ENCODE measurements at regions not wholly inside any gene's neighbourhood (a gene's known extent, or its start where the extent isn't known, plus 50 kb on each side); places are given as distances from the start of the nearest gene placed in this dataset.

DNA sequence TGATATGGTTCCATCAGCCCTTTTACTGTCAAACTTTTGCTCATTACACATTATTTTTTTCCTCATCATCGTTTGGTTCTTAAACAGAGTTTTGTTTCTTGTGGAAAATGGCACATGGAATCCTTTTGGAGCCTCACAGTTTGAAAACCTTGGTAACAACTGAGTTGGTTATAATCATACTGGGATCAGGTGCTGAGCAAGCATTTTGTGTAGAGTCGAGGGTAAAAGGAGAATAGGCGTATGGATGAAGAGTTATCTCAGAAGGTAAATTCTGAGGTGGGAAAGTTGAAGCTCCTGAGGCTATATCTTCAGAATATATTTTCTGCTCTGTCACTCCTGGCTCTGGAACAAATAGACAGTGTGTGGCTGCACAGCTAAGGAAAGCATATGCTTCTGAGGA is 274.0 kb upstream of the DSEL start:
- TF ChIP-seq, protein P1, sequence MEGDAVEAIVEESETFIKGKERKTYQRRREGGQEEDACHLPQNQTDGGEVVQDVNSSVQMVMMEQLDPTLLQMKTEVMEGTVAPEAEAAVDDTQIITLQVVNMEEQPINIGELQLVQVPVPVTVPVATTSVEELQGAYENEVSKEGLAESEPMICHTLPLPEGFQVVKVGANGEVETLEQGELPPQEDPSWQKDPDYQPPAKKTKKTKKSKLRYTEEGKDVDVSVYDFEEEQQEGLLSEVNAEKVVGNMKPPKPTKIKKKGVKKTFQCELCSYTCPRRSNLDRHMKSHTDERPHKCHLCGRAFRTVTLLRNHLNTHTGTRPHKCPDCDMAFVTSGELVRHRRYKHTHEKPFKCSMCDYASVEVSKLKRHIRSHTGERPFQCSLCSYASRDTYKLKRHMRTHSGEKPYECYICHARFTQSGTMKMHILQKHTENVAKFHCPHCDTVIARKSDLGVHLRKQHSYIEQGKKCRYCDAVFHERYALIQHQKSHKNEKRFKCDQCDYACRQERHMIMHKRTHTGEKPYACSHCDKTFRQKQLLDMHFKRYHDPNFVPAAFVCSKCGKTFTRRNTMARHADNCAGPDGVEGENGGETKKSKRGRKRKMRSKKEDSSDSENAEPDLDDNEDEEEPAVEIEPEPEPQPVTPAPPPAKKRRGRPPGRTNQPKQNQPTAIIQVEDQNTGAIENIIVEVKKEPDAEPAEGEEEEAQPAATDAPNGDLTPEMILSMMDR (IDR thresholded peaks at IDR 0.05; ENCODE audit: control extremely low read depth in 1 of 3, insufficient read depth in 1 of 3, low read depth in 1 of 3, low read length in 3 of 3) = no peak
- TF ChIP-seq RAD21 (IDR thresholded peaks at IDR 0.05 in 1 of 2, conservative IDR thresholded peaks at IDR 0.05 in 1 of 2; ENCODE audit: low read depth in 2 of 2, low read length in 2 of 2) (no peak), RNF2 (IDR thresholded peaks at IDR 0.05; ENCODE audit: borderline replicate concordance, low read depth, low read length, missing control alignments, poor library complexity, severe bottlenecking) (no peak)
